Right ventricle myocardium superior (tissue), 1 donor: ENCODE measurements at regions not wholly inside any gene's neighbourhood (a gene's known extent, or its start where the extent isn't known, plus 50 kb on each side); places are given as distances from the start of the nearest gene placed in this dataset.
"Not testable (repeated sequence)": the region's sequence is repeated elsewhere in the genome, so short reads cannot be mapped to it uniquely, and the experiment has no call there.

ENCODE experiments used
- ATAC-seq: fragments of 200-7000 bp; cut with Tn5 transposase; one replicate; pipeline ENCODE4 v1.9.1; 2020; ENCODE audit warnings: mild to moderate bottlenecking; ENCODE audit not compliant: poor library complexity
- DNase-seq: peaks from one replicate; pipeline ENCODE4 v3.0.0-alpha.2; 2020
- intact Hi-C: fragments of 100-400 bp; cut with DNase I; formaldehyde crosslinking; loops from one replicate; pipeline ENCODE4 v1.11.2; 2022
- donor health status: DM: no; HTN: yes; CAD: no; lungs with severe emphysema.

DNA sequence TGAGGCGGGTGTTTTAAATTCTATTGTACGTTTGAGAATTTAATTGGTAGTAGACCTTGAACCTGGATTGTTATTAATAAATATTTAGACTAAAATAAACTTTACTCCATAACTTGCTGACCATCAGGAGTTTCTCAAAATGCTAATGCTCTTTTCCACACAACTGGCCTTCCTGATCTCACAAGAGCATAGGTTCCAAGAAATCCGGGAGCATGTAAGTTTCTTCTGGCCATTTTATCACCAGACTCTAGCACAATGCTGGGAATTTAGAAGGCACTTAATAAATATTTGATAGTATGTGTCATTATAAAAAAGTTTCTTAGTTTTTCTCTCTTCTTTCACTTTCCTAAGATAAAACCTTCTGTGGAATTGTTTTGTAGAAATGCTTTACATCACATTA, 2047.1 kb downstream of the SUCLG1 start:
- ATAC-seq: no peak
- intact Hi-C loops: no loop called here
- DNase-seq: no peak

GRCh38 chr2:82411071-82411470, 2048.0 kb downstream of the SUCLG1 start:
- no peak for ATAC-seq
- DNase-seq: no peak
- intact Hi-C loops: no loop called here

- ATAC-seq (no peak), DNase-seq (no peak)
- intact Hi-C loops: no loop called here
Observed at GRCh38 chr2:82395531-82395930, 2063.5 kb downstream of the SUCLG1 start.

DNA sequence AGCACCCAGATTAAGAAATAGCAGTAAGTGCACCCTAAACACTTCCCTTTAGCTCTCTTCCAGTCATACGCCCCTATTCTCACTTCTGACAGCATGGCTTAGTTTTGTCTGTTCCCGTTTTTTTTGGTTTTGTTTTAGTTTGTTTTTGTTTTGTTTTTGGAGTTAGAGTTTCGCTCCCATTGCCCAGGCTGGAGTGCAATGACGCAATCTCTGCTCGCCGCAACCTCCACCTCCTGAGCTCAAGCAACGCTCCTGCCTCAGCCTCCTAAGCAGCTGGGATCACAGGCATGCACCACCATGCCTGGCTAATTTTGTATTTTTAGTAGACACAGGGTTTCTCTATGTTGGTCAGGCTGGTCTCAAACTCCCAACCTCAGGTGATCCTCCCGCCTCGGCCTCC, 2067.7 kb downstream of the SUCLG1 start:
- DNase-seq (no peak), ATAC-seq (no peak)
- intact Hi-C loops: no loop called here

DNA sequence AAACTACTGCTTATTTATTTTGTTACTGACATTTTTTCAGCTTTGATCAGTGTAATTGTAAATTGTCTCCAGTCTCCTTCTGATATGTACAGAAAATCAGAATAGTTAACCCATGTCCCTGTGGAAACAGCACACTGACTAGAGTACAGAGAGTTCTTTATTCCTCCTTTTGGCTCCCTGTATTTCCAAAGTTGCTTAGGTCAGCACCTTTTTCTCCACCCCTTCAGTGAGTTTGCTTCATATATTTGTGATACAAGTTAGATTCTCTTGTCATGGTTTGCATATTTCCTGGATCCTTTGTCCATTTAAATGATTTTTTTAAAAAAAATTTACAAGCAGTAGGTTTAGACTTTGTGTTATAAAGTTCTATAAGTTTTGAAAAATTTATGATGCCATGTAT, 2051.1 kb upstream of the LRRTM1 start:
- intact Hi-C loops: no loop called here
- ATAC-seq (no peak), DNase-seq (no peak)

GRCh38 chr2:82345910-82346309, 2041.4 kb upstream of the LRRTM1 start:
- ATAC-seq: no peak
- intact Hi-C loops: no loop called here
- DNase-seq: no peak

DNA sequence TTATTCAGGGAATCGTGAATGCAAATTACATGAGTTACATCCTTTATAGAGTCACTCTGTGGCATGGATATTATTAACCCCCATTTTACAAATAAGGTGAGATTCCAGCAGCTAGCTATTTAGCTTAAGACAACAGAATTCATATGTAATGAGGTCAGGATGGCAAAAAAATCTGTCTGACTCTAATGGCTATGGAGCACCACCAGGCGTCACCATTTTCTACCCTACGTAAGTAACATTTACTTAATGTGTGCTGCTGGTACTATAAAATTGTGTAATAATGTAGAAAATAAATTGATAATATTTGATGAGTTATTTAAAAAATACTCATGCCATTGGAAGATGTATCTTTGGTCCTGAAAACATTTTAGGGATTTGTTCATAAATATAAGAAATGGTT, 2040.1 kb upstream of the LRRTM1 start:
- intact Hi-C loops: no loop called here
- DNase-seq: no peak
- no peak for ATAC-seq

- ATAC-seq: no peak
- DNase-seq: no peak
- intact Hi-C loops: no loop called here
Observed at GRCh38 chr2:82342356-82342755, 2037.8 kb upstream of the LRRTM1 start.

DNA sequence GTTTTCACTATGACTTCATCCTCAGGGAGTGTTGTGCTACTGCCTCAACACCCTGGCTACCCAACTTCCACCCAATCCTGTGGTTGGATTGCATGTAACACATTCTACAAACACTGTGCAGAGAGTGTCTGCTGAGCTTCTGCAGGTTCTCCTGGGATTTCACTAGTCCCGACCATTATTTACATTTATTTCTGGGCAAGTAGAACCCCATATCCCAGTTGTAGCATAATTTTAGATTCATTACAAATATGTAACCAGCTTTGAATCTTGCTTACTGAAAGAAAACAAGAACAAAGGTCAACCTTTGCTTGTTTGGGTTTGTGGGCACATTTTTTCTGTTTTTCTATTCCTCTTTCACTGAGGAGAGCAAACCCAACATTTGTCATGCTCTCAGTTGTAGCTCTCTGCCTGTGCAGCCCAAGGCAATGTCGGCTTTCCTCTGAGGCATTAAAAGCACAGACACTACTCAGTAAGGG, 2036.1 kb upstream of the LRRTM1 start:
- intact Hi-C loops: no loop called here
- DNase-seq (no peak), ATAC-seq (no peak)

- DNase-seq (no peak), ATAC-seq (no peak)
- intact Hi-C loops: no loop called here
Observed at GRCh38 chr2:82339805-82340204, 2035.3 kb upstream of the LRRTM1 start.

GRCh38 chr2:82333697-82334096, 2029.1 kb upstream of the LRRTM1 start:
- intact Hi-C loops: no loop called here
- no peak for DNase-seq
- no peak for ATAC-seq

DNA sequence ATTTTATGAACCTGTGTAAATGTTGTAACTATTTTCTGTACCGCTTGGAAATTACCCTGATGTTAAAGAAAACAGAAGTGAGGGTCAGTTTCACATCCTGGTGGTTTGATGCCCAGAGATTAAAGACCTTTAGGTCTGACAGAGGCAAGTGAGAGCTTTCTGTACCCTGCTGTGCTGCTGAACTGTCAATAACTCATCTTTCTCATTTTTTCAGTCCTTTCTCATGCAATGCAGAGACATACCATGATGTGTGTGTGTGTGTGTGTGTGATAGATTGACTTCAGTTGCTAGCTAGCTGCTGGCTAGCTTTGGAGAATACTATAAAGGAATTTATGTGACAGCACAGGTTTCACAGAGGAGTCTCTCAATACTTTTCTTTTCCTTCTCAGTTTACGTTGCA, 2025.6 kb upstream of the LRRTM1 start:
- intact Hi-C loops: no loop called here
- ATAC-seq (no peak), DNase-seq (no peak)

GRCh38 chr2:82326180-82326767, 2021.7 kb upstream of the LRRTM1 start:
- ATAC-seq, intact Hi-C loops, DNase-seq: not testable (repeated sequence)

DNA sequence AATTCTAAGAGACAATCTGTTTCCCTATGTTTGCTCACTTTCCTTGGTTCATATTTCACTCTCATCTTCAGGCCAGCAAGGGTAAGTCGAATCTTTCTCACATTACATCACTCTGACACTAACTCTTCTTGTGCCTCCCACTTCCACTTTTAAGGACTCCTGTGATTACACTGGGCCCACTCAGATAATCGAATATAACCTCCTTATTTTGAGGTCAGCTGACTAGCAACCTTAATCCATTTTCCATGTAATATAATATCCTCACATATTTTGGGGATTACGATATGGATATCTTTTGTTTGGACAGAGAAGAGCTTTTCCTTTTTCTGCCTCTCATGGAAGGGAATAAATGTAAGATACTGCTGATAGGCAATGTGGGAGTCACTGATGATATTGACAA, 2015.7 kb upstream of the LRRTM1 start:
- intact Hi-C loops: no loop called here
- DNase-seq (no peak), ATAC-seq (no peak)

DNA sequence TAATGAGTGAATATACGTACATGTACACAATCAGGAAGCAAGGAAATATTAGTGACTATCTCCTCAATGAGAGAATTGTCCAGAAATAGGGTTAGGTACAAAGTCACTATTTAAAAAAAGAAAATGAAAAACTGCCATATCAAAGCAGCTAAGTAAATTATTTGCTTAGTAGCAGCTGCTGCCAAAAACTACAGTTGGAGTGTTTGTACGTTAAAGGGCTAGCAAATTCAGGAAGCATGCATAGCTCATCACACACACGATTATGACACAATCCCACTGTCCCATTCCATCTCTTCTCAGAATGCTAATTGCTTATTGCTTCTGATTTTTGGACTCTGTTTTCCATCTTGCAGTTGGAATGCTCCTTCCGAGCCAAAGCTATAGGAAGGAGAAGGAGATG, 2012.5 kb upstream of the LRRTM1 start:
- intact Hi-C loops: no loop called here
- no peak for ATAC-seq
- DNase-seq: no peak

- DNase-seq (no peak), ATAC-seq (no peak)
- intact Hi-C loops: no loop called here
Observed at GRCh38 chr2:82316586-82316985, 2012.0 kb upstream of the LRRTM1 start.

DNA sequence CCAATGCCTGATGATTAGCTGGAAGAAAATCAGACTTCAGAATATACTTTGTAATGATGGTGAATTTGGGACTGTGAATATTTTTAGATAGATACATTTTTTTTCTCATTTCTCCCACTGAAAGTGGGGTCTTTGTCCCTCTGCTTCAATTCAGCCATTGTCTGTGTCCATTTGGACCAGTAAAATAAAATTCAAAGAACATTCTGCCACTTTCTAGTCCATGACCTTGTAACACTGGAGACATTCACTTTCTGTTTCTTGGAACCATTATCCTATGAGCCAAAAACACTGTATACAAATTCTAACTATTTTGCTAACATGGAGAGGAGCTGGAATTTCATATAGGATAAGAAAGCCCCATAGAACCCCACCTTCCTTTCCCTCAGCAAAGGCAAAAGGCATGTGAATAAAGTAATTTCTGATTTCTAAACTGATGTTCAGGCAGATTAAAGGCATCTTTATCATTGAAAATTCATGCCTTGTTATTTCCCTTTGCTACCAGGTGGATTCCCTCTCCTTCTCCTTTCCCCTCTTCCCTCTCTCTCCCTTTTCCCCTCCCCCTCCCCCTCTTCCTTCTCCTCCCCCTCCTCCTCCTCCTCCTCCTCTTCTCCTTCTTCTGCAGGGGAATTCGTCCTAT, 2010.4 kb upstream of the LRRTM1 start:
- ATAC-seq (no peak), DNase-seq (no peak)
- intact Hi-C loops: no loop called here

DNA sequence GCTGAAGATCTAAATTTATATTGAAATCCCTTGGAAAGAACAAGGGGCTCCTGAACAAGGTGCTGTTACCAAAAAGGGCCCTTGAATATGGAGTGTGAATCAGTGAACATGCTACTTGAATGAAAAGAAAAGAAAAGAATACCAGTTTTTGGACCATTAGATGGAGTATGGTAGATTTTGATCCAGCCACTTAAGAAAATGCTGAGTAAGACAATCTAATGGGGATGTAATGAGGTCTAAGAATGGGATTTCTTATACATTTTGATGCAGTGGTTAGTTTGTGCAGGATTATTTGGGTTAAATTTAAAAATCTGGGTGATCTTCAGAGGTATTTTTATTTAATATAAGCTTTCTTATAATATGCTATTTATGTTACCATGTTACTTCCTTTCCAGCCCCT, 2003.0 kb upstream of the LRRTM1 start:
- DNase-seq: no peak
- intact Hi-C loops: no loop called here
- no peak for ATAC-seq

- no peak for DNase-seq
- no peak for ATAC-seq
- intact Hi-C loops: no loop called here
Observed at GRCh38 chr2:82301506-82301905, 1997.0 kb upstream of the LRRTM1 start.

GRCh38 chr2:82289446-82289845, 1984.9 kb upstream of the LRRTM1 start:
- DNase-seq: no peak
- no peak for ATAC-seq
- intact Hi-C loops: no loop called here

GRCh38 chr2:82283075-82283474, 1978.5 kb upstream of the LRRTM1 start:
- intact Hi-C loops: no loop called here
- no peak for DNase-seq
- ATAC-seq: no peak
